ENCODE measurements at regions not wholly inside any gene's neighbourhood (a gene's known extent, or its start where the extent isn't known, plus 50 kb on each side); places are given as distances from the start of the nearest gene placed in this dataset.

DNA sequence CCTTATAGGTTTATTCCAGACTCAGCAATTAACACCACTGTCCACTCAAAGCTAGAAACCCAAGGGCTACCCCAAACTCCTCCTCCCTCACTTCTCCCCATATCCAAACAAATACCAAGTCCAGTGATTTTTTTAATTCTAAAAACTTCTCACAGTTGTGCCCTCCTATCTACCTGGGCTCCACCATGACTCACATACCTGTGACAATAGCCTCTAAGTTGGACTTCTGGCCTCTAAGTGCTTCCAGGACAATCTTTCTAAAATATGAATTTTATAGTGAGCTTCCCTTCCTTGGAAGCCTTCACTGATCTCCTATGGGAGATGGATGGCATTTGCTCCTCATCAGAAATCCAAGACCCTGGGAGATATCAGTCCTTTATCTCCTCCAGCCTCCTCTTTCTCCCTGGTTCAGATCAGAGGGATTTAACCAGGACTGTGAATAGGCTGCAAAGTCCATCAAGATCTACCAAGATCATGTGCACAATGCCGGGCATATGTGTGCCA is 219.3 kb downstream of the TOMM20 start:
- TF ChIP-seq POLR2AphosphoS5 (IDR thresholded peaks at IDR 0.05; ENCODE audit: low read depth, low read length) (no peak), POLR2A (IDR thresholded peaks at IDR 0.05; ENCODE audit: low read depth, low read length) (no peak), TAF1 (IDR thresholded peaks at IDR 0.05; ENCODE audit: low read depth, low read length) (no peak), SPI1 (IDR thresholded peaks at IDR 0.05; ENCODE audit: low read depth, low read length) (no peak)
